Activated CD8-positive, alpha-beta T cell treated with anti-CD3 and anti-CD28 coated beads, Interleukin-2, amount 10 ng/mL, durations not matched to agents 7 days and 5 days (primary cell): ENCODE measurements at regions not wholly inside any gene's neighbourhood (a gene's known extent, or its start where the extent isn't known, plus 50 kb on each side); places are given as distances from the start of the nearest gene placed in this dataset.

Source experiments
- ATAC-seq: fragments of 150-1000 bp; cut with Tn5 transposase; one replicate; pipeline ENCODE4 v1.10.0; 2021; ENCODE audit warnings: moderate library complexity
- CTCF ChIA-PET: fragments of 350-600 bp; sonication (Branson Sonifier 250); formaldehyde crosslinking; loops from one replicate; lab custom pipeline; 2021; ENCODE audit warnings: antibody characterized with exemption; lab: Charles Lee
- POLR2A ChIA-PET: fragments of 350-600 bp; sonication (Branson Sonifier 250); formaldehyde crosslinking; loops from one replicate; lab custom pipeline; 2021; ENCODE audit warnings: antibody characterized with exemption; lab: Charles Lee
- DNase-seq: peaks from one replicate; pipeline ENCODE4 v3.0.0-alpha.2; 2020
- H3K27ac Mint-ChIP-seq: one replicate; pipeline ENCODE4 v1.8.0; 2021; ENCODE audit warnings: mild to moderate bottlenecking, mixed read lengths
- H3K27me3 Mint-ChIP-seq: one replicate; pipeline ENCODE4 v1.8.0; 2021; ENCODE audit warnings: low read depth, mixed read lengths
- H3K36me3 Mint-ChIP-seq: one replicate; pipeline ENCODE4 v1.8.0; 2021; ENCODE audit warnings: low read depth, mixed read lengths
- H3K4me1 Mint-ChIP-seq: one replicate; pipeline ENCODE4 v1.8.0; 2021; ENCODE audit warnings: low read depth, mixed read lengths
- H3K4me3 Mint-ChIP-seq: one replicate; pipeline ENCODE4 v1.8.0; 2021; ENCODE audit warnings: mild to moderate bottlenecking, mixed read lengths
- H3K9me3 Mint-ChIP-seq: one replicate; pipeline ENCODE4 v1.8.0; 2022; ENCODE audit warnings: mixed read lengths; ENCODE audit not compliant: insufficient read depth

- no peak overlapping the region for H3K27ac Mint-ChIP-seq
- no peak overlapping the region for H3K4me3 Mint-ChIP-seq
- no peaks in the 10 kb centered on the region for H3K36me3 Mint-ChIP-seq
- DNase-seq (no peak), ATAC-seq (no peak)
- POLR2A ChIA-PET: no interaction called here
- H3K9me3 Mint-ChIP-seq: no peaks in the 10 kb centered on the region
- CTCF ChIA-PET: interaction anchor here (4.8 kb wide), 1 partner anchor 19 kb away, joined by 20 read pairs; no protein-coding TSS in a partner anchor
- H3K27me3 Mint-ChIP-seq: peaks cover 8% of the 10 kb centered on the region
- no peaks in the 10 kb centered on the region for H3K4me1 Mint-ChIP-seq
Measured at GRCh38 chr17:56697190-56697589, 103.7 kb downstream of the NOG start.

GRCh38 chr17:56699186-56699894, 105.8 kb downstream of the NOG start:
- Mint-ChIP-seq H3K9me3 (no peaks in the 10 kb centered on the region), H3K4me1 (no peaks in the 10 kb centered on the region), H3K36me3 (no peaks in the 10 kb centered on the region), H3K27ac (no peak overlapping the region), H3K27me3 (peaks cover 10% of the 10 kb centered on the region), H3K4me3 (no peak overlapping the region)
- no peak for ATAC-seq
- ChIA-PET POLR2A (no interaction called here), CTCF (interaction anchor here (1.0 kb wide), 1 partner anchor 44 kb away, joined by 3 read pairs; no protein-coding TSS in a partner anchor)
- DNase-seq: no peak

- no peaks in the 10 kb centered on the region for H3K9me3 Mint-ChIP-seq
- H3K4me3 Mint-ChIP-seq: no peak overlapping the region
Measured at GRCh38 chr17:56700919-56701420, 107.5 kb downstream of the NOG start.

GRCh38 chr17:56707312-56708219, 114.1 kb downstream of the NOG start:
- ATAC-seq: no peak
- POLR2A ChIA-PET: interaction anchor here (1.1 kb wide), 1 partner anchor 8 kb away, joined by 3 read pairs; no protein-coding TSS in a partner anchor
- CTCF ChIA-PET: interaction anchor here (0.6 kb wide), 1 partner anchor 8 kb away, joined by 4 read pairs; no protein-coding TSS in a partner anchor

More at GRCh38 chr17:56700919-56701420, 107.5 kb downstream of the NOG start:
- no peaks in the 10 kb centered on the region for H3K36me3 Mint-ChIP-seq
- ChIA-PET CTCF (interaction anchor here (2.7 kb wide), 1 partner anchor 15 kb away, joined by 14 read pairs; no protein-coding TSS in a partner anchor), POLR2A (no interaction called here)
- H3K27me3 Mint-ChIP-seq: peaks cover 7% of the 10 kb centered on the region
- H3K27ac Mint-ChIP-seq: no peak overlapping the region
- H3K4me1 Mint-ChIP-seq: no peaks in the 10 kb centered on the region
- ATAC-seq (no peak), DNase-seq (no peak)

GRCh38 chr17:56708220-56708558, 114.7 kb downstream of the NOG start:
- CTCF ChIA-PET: no interaction called here
- POLR2A ChIA-PET: no interaction called here

More at GRCh38 chr17:56707312-56708219, 114.1 kb downstream of the NOG start:
- Mint-ChIP-seq H3K36me3 (no peaks in the 10 kb centered on the region), H3K27me3 (peaks cover 13% of the 10 kb centered on the region), H3K4me1 (no peaks in the 10 kb centered on the region), H3K4me3 (no peak overlapping the region), H3K27ac (no peak overlapping the region), H3K9me3 (no peaks in the 10 kb centered on the region)
- DNase-seq: no peak

GRCh38 chr17:56708670-56709410, 115.3 kb downstream of the NOG start:
- no peak overlapping the region for H3K27ac Mint-ChIP-seq
- CTCF ChIA-PET: interaction anchor here (1.2 kb wide), 1 partner anchor 209 kb away, joined by 3 read pairs; no protein-coding TSS in a partner anchor
- no peaks in the 10 kb centered on the region for H3K36me3 Mint-ChIP-seq

More at GRCh38 chr17:56708220-56708558, 114.7 kb downstream of the NOG start:
- Mint-ChIP-seq H3K36me3 (no peaks in the 10 kb centered on the region), H3K4me3 (no peak overlapping the region), H3K27ac (no peak overlapping the region), H3K9me3 (peaks cover 3% of the 10 kb centered on the region), H3K27me3 (peaks cover 13% of the 10 kb centered on the region), H3K4me1 (no peaks in the 10 kb centered on the region)
- DNase-seq (no peak), ATAC-seq (no peak)

GRCh38 chr17:56710986-56711385, 117.5 kb downstream of the NOG start:
- ChIA-PET POLR2A (no interaction called here), CTCF (interaction anchor here (1.6 kb wide), 1 partner anchor 118 kb away, joined by 5 read pairs; the partner anchor contains the start of gene NOG)
- Mint-ChIP-seq H3K36me3 (no peaks in the 10 kb centered on the region), H3K9me3 (peaks cover 3% of the 10 kb centered on the region), H3K4me3 (no peak overlapping the region), H3K27me3 (peaks cover 8% of the 10 kb centered on the region), H3K4me1 (no peaks in the 10 kb centered on the region), H3K27ac (no peak overlapping the region)
- ATAC-seq: no peak
- no peak for DNase-seq

More at GRCh38 chr17:56708670-56709410, 115.3 kb downstream of the NOG start:
- Mint-ChIP-seq H3K4me1 (no peaks in the 10 kb centered on the region), H3K27me3 (peaks cover 10% of the 10 kb centered on the region), H3K9me3 (peaks cover 3% of the 10 kb centered on the region), H3K4me3 (no peak overlapping the region)
- POLR2A ChIA-PET: no interaction called here
- DNase-seq (no peak), ATAC-seq (no peak)

- H3K27me3 Mint-ChIP-seq: no peaks in the 10 kb centered on the region
- H3K27ac Mint-ChIP-seq: no peak overlapping the region
- DNase-seq (peak; percentile 84), ATAC-seq (peak; percentile 92)
- peaks cover 3% of the 10 kb centered on the region for H3K9me3 Mint-ChIP-seq
- no peaks in the 10 kb centered on the region for H3K36me3 Mint-ChIP-seq
- no peaks in the 10 kb centered on the region for H3K4me1 Mint-ChIP-seq
- POLR2A ChIA-PET: interaction anchor here (0.9 to 1.4 kb wide), 2 partner anchors 9 to 64 kb away, joined by 3 to 5 read pairs; no protein-coding TSS in a partner anchor
- no peak overlapping the region for H3K4me3 Mint-ChIP-seq
- CTCF ChIA-PET: interaction anchor here (0.6 to 6.8 kb wide), 63 partner anchors 9 to 489 kb away, joined by 3 to 82 read pairs (median 5); partner anchors contain the start of gene NOG
Measured at GRCh38 chr17:56715613-56716357, 117.9 kb downstream of the C17orf67 start.

- H3K9me3 Mint-ChIP-seq: peaks cover 3% of the 10 kb centered on the region
Measured at GRCh38 chr17:56717471-56717870, 116.2 kb downstream of the C17orf67 start.

GRCh38 chr17:56718515-56718914, 115.2 kb downstream of the C17orf67 start:
- H3K9me3 Mint-ChIP-seq: no peaks in the 10 kb centered on the region
- no peaks in the 10 kb centered on the region for H3K4me1 Mint-ChIP-seq
- H3K27ac Mint-ChIP-seq: no peak overlapping the region
- no peak overlapping the region for H3K4me3 Mint-ChIP-seq
- ChIA-PET POLR2A (no interaction called here), CTCF (interaction anchor here (1.0 to 6.8 kb wide), 7 partner anchors 11 to 126 kb away, joined by 3 to 82 read pairs (median 4); partner anchors contain the start of gene NOG)
- H3K27me3 Mint-ChIP-seq: no peaks in the 10 kb centered on the region
- no peaks in the 10 kb centered on the region for H3K36me3 Mint-ChIP-seq
- ATAC-seq (no peak), DNase-seq (no peak)

More at GRCh38 chr17:56717471-56717870, 116.2 kb downstream of the C17orf67 start:
- no peak overlapping the region for H3K4me3 Mint-ChIP-seq
- CTCF ChIA-PET: interaction anchor here (1.0 to 6.8 kb wide), 8 partner anchors 12 to 125 kb away, joined by 3 to 82 read pairs (median 6); partner anchors contain the start of gene NOG
- H3K27me3 Mint-ChIP-seq: no peaks in the 10 kb centered on the region
- POLR2A ChIA-PET: no interaction called here
- no peaks in the 10 kb centered on the region for H3K4me1 Mint-ChIP-seq
- ATAC-seq (no peak), DNase-seq (no peak)
- H3K27ac Mint-ChIP-seq: no peak overlapping the region
- no peaks in the 10 kb centered on the region for H3K36me3 Mint-ChIP-seq
